ENCODE measurements at regions not wholly inside any gene's neighbourhood (a gene's known extent, or its start where the extent isn't known, plus 50 kb on each side); places are given as distances from the start of the nearest gene placed in this dataset.

- DNase-seq = no peak
- H3K27ac ChIP-seq = no peak overlapping the region
- H3K36me3 ChIP-seq = no peaks in the 10 kb centered on the region
- no peaks in the 10 kb centered on the region for H3K9me3 ChIP-seq (replicated peaks)
- H3K4me3 ChIP-seq = no peak overlapping the region
- no peaks in the 10 kb centered on the region for H3K27me3 ChIP-seq
- no peaks in the 10 kb centered on the region for H3K4me1 ChIP-seq
Measured at GRCh38 chr11:91926965-91927364, 297.7 kb upstream of the FAT3 start.

GRCh38 chr11:91922846-91923245 is 301.8 kb upstream of the FAT3 start:
- no peaks in the 10 kb centered on the region for H3K9me3 ChIP-seq (replicated peaks)
- DNase-seq = no peak
- no peaks in the 10 kb centered on the region for H3K4me1 ChIP-seq
- H3K27me3 ChIP-seq = no peaks in the 10 kb centered on the region
- no peaks in the 10 kb centered on the region for H3K36me3 ChIP-seq
- H3K27ac ChIP-seq = no peak overlapping the region
- H3K4me3 ChIP-seq = no peak overlapping the region

DNA sequence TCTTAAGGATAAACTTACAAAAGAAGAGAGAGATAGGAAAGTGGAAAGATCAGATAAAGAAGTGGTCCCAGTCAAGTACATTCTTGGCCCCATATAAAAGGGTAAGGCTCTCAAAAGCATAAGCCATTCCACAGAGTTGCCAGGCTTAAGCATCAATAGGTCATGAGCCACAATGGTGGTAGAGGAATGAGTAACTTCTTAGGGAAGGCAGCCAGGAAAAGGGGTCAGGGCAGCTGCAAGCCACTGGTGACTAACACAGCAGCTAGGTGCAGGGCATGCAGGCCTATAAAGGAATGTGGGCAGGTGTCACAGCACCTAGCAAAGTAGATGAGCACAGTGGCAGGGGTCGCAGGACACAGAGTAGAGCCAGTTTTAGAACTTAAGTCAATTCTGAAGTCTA is 302.6 kb upstream of the FAT3 start:
- Histone ChIP-seq H3K36me3 (no peaks in the 10 kb centered on the region), H3K27me3 (no peaks in the 10 kb centered on the region), H3K27ac (no peak overlapping the region), H3K9me3 (replicated peaks) (no peaks in the 10 kb centered on the region), H3K4me1 (no peaks in the 10 kb centered on the region), H3K4me3 (no peak overlapping the region)
- DNase-seq = no peak

DNA sequence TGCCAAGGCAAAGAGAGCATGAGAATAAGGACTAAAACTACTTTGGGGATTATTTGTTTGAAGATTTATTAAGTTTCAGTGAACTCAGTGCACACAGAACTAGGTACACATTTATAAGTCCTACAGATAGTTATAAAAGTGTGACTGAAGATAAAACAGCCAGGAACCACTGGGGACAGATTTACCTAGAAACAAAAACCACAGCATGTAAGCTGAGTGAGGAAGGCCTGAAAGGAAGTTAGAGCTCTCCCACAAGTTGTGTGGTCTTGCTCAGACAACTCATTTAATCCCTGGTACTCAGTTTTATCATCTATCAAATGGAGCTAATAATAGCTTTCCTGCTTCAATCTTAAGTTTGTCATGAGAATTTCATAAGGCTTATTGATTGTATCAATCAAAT is 311.2 kb upstream of the FAT3 start:
- Histone ChIP-seq H3K4me3 (no peak overlapping the region), H3K9me3 (replicated peaks) (no peaks in the 10 kb centered on the region), H3K27me3 (no peaks in the 10 kb centered on the region), H3K27ac (no peak overlapping the region), H3K4me1 (no peaks in the 10 kb centered on the region), H3K36me3 (no peaks in the 10 kb centered on the region)
- DNase-seq = no peak

- Histone ChIP-seq H3K4me3 (no peak overlapping the region), H3K9me3 (replicated peaks) (no peaks in the 10 kb centered on the region), H3K36me3 (no peaks in the 10 kb centered on the region), H3K4me1 (no peaks in the 10 kb centered on the region), H3K27ac (no peak overlapping the region), H3K27me3 (no peaks in the 10 kb centered on the region)
- DNase-seq = no peak
Measured at GRCh38 chr11:91912322-91912721, 312.3 kb upstream of the FAT3 start.

DNA sequence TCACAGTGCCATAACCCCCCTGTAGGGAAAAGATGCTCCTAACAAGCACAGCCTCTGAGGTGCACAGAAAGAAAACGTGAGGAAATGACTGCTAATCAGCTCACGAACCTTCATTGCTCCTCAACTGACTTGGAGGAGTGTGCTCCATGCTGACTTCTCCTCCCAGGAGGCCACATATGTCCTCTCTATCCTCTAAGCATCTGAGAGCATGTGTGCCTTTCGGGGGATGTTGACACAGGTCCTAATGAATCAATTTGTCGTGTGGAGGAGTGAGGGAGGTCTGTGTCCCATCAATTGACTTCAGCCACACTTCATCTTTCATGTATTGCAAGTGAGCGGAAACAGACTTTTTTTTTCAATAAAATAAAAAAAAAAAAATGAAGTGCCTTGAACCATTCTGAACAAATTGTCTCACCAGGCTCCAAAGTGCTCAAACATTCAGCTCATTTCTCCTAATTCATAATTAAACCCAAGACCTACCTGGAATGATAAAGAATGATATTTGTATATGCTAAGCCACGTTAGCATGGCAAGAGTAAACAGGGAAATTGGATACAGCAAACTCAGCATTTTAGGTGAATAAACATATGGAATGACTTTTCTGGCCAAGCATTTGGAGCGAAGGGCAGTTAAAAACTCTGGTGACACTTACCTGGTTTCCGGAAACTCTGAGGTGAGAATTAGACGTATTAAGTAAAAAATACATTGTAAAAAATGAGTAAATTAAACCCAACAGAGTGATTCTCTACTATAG is 317.6 kb upstream of the FAT3 start:
- H3K9me3 ChIP-seq (replicated peaks) = no peaks in the 10 kb centered on the region
- H3K27ac ChIP-seq = no peak overlapping the region
- H3K36me3 ChIP-seq = no peaks in the 10 kb centered on the region
- H3K4me3 ChIP-seq = no peak overlapping the region
- H3K4me1 ChIP-seq = no peaks in the 10 kb centered on the region
- H3K27me3 ChIP-seq = no peaks in the 10 kb centered on the region
- no peak for DNase-seq

- DNase-seq = no peak
- Histone ChIP-seq H3K4me3 (no peak overlapping the region), H3K27ac (no peak overlapping the region), H3K27me3 (no peaks in the 10 kb centered on the region), H3K36me3 (no peaks in the 10 kb centered on the region), H3K4me1 (no peaks in the 10 kb centered on the region), H3K9me3 (replicated peaks) (no peaks in the 10 kb centered on the region)
Measured at GRCh38 chr11:91904792-91905785, 319.5 kb upstream of the FAT3 start.

DNA sequence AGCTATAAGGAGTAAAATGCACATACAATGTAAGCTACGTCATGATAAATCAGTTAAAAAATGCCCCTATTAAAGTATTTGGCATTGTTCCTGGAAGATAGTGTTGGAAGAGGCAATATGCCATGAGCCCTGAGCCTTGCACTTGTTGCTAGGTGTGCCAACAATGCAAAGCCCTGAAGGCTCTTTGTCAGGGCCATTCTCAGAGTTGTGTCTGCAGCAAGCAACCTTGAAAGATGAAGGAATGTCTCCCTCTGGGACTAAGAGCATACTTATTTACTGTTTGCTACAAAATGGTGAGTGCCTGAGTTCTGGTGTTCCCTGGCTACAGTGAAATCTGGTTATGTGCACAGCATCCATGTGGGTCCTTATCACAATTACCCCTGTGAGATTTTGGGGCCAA is 322.3 kb upstream of the FAT3 start:
- Histone ChIP-seq H3K4me1 (no peaks in the 10 kb centered on the region), H3K27me3 (no peaks in the 10 kb centered on the region), H3K36me3 (no peaks in the 10 kb centered on the region), H3K4me3 (no peak overlapping the region), H3K27ac (no peak overlapping the region), H3K9me3 (replicated peaks) (no peaks in the 10 kb centered on the region)
- no peak for DNase-seq

GRCh38 chr11:91880660-91881059 is 344.0 kb upstream of the FAT3 start:
- Histone ChIP-seq H3K9me3 (replicated peaks) (no peaks in the 10 kb centered on the region), H3K27ac (no peak overlapping the region), H3K4me1 (no peaks in the 10 kb centered on the region), H3K27me3 (no peaks in the 10 kb centered on the region), H3K36me3 (no peaks in the 10 kb centered on the region), H3K4me3 (no peak overlapping the region)
- no peak for DNase-seq

DNA sequence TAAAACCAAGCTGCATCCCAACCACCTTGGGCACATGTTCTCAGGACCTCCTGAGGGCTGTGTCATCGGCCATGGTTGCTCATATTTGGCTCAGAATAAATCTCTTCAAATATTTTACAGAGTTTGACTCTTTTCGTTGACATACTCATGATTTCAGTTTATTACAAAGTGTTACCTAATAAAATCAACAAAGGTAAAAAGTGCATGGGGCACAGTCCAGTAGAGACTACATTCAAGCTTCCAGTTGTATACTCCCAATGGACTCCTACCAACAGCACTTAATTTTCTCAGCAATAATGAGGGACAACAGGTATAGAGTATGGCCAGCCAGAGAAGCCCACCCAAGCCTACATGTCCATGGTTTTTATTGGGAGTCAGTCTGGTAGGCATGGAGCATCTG is 347.9 kb upstream of the FAT3 start:
- Histone ChIP-seq H3K4me1 (no peaks in the 10 kb centered on the region), H3K36me3 (no peaks in the 10 kb centered on the region), H3K4me3 (no peak overlapping the region), H3K9me3 (replicated peaks) (no peaks in the 10 kb centered on the region), H3K27me3 (no peaks in the 10 kb centered on the region), H3K27ac (no peak overlapping the region)
- DNase-seq = no peak

DNA sequence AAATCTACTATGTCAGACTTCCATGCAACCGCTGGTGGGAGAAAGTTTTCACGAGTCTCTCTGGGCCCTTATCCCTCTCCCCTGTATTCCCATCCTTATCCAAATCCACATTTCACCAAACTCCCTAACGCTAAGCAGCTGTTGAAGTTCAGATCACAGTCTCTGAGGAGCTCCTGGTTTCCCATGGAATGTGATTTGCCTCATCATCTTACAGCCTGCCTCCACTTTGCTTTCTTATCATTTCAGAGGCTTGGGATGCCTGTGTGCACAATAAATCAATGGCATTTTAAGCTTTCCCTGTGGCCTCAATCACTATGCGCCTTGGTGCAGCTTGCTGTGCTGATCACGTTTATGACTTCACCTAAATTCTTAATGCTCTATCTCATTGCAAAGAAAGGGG is 352.4 kb upstream of the FAT3 start:
- no peaks in the 10 kb centered on the region for H3K36me3 ChIP-seq
- no peak overlapping the region for H3K4me3 ChIP-seq
- H3K27me3 ChIP-seq = no peaks in the 10 kb centered on the region
- DNase-seq = peak in 1 of 2 experiments; percentile 17
- H3K9me3 ChIP-seq (replicated peaks) = no peaks in the 10 kb centered on the region
- no peak overlapping the region for H3K27ac ChIP-seq
- H3K4me1 ChIP-seq = peaks cover 9% of the 10 kb centered on the region

- Histone ChIP-seq H3K4me1 (peaks cover 9% of the 10 kb centered on the region), H3K4me3 (no peak overlapping the region), H3K27me3 (no peaks in the 10 kb centered on the region), H3K27ac (no peak overlapping the region), H3K36me3 (no peaks in the 10 kb centered on the region), H3K9me3 (replicated peaks) (no peaks in the 10 kb centered on the region)
- no peak for DNase-seq
Measured at GRCh38 chr11:91871791-91872190, 352.8 kb upstream of the FAT3 start.

- no peaks in the 10 kb centered on the region for H3K9me3 ChIP-seq (replicated peaks)
Measured at GRCh38 chr11:91871048-91871447, 353.6 kb upstream of the FAT3 start.

DNA sequence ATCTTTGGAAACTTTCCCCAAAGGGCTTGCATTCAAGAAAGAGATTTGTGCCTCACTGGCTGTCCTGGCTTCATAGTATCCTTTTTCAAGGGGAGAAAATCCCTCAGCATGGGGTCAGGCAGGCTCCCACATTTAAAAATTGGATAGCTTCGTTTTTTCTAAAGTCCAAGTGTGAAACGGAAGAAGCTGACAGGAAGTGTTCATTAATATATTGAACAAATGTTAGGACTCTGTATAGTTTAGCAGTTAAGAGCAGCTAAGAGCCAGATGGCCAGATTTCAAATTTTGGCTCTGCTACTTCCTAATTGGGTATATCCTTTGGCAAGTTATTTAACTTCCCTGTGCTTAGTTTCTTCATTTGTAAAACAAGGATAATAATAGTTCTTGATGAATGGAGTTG is 354.9 kb upstream of the FAT3 start:
- Histone ChIP-seq H3K36me3 (no peaks in the 10 kb centered on the region), H3K27ac (no peak overlapping the region), H3K27me3 (no peaks in the 10 kb centered on the region)

More at GRCh38 chr11:91871048-91871447, 353.6 kb upstream of the FAT3 start:
- no peak for DNase-seq
- H3K36me3 ChIP-seq = no peaks in the 10 kb centered on the region
- no peaks in the 10 kb centered on the region for H3K27me3 ChIP-seq
- no peak overlapping the region for H3K27ac ChIP-seq
- no peak overlapping the region for H3K4me3 ChIP-seq
- peaks cover 9% of the 10 kb centered on the region for H3K4me1 ChIP-seq

GRCh38 chr11:91866642-91867041 is 358.0 kb upstream of the FAT3 start:
- Histone ChIP-seq H3K4me3 (no peak overlapping the region), H3K36me3 (no peaks in the 10 kb centered on the region), H3K27me3 (no peaks in the 10 kb centered on the region), H3K9me3 (replicated peaks) (no peaks in the 10 kb centered on the region), H3K27ac (no peak overlapping the region), H3K4me1 (peaks cover 9% of the 10 kb centered on the region)
- DNase-seq = no peak

More for the DNA sequence above, 354.9 kb upstream of the FAT3 start:
- H3K9me3 ChIP-seq (replicated peaks) = no peaks in the 10 kb centered on the region
- H3K4me1 ChIP-seq = peaks cover 9% of the 10 kb centered on the region
- no peak overlapping the region for H3K4me3 ChIP-seq
- DNase-seq = peak in 1 of 2 experiments; percentile 3
